NT2/D1 (cell line): ENCODE measurements at regions not wholly inside any gene's neighbourhood (a gene's known extent, or its start where the extent isn't known, plus 50 kb on each side); places are given as distances from the start of the nearest gene placed in this dataset.

Source experiments
- SUZ12 ChIP-seq: IDR thresholded peaks from 2 replicates; pipeline ENCODE4 v1.6.1; 2011; ENCODE audit not compliant: insufficient read length, insufficient read depth; ENCODE audit errors: extremely low read depth
- ZNF274 ChIP-seq: IDR thresholded peaks from 2 replicates; pipeline ENCODE4 v1.6.1; 2011; ENCODE audit warnings: mild to moderate bottlenecking, low read depth, low read length

DNA sequence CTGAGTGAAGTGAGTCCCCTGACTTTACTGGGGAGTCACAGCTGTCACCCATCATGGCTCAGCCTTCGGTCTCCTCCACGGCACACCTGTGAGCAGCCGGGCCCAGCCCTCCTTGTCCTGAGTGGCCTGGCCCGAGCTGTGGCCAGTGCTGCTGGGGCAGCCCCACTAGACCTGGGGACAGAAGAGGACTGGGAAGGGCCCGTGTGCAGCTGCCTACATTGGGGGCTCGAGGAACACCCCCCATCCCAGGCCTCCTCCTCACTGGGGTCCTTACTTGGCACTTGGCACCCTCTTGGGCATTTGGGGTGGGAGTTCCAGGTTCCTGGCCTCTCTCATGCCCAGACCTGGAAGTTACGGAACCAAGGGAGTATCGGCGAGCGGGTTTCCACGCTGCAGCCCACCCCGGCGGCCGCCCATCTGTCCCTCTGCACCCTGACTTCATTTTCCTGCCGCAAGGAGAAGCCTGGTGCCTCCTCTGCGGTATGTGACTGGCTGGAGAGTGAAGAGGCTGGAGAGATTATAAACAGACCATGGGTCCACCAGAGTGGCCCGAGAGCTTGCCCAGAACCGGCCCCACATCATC is 179.7 kb downstream of the KIF26A start:
- TF ChIP-seq SUZ12 = no peak
- no peak for TF ChIP-seq ZNF274
